DND-41 (cell line): ENCODE measurements at regions not wholly inside any gene's neighbourhood (a gene's known extent, or its start where the extent isn't known, plus 50 kb on each side); places are given as distances from the start of the nearest gene placed in this dataset.

Source experiments
- EZH2 ChIP-seq: IDR thresholded peaks from 3 replicates; pipeline ENCODE4 v1.6.1; 2012; ENCODE audit warnings: borderline replicate concordance, low read depth, mild to moderate bottlenecking, moderate library complexity, low read length, inconsistent platforms; ENCODE audit not compliant: severe bottlenecking
- TF ChIP-seq, protein P1 (sequence below): IDR thresholded peaks from 2 replicates; pipeline ENCODE4 v1.5.1; 2012; ENCODE audit warnings: borderline replicate concordance, low read length, moderate library complexity, mild to moderate bottlenecking; ENCODE audit not compliant: poor library complexity, severe bottlenecking; ENCODE audit errors: extremely low read depth

DNA sequence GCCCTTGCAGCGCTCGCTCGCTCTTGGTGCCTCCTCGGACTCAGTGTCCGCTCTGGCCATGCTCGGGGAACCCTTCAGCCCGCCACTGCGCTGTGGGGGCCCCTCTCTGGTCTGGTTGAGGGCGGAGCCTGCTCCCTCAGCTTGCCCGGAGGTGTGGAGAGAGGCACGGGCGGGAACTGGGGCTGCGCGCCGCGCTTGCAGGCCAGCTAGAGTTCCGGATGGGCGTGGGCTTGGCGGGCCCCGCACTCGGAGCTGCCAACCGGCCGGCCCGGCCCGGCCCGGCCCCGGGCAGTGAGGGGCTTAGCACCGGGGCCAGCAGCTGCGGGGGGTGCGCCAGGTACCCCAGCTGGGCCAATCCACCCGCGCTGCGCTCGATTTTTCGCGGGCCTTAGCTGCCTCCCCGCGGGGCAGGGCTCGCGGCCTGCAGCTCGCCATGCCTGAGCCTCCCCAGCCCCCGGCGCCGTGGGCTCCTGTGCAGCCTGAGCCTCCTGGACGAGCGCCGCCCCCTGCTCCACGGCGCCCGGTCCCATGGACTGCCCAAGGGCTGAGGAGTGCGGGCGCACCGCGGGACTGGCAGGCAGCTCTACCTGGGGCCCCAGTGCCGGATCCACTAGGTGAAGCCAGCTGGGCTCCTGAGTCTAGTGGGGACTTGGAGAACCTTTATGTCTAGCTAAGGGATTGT lies 217.0 kb upstream of the PKN2 start:
- TF ChIP-seq, protein P1, sequence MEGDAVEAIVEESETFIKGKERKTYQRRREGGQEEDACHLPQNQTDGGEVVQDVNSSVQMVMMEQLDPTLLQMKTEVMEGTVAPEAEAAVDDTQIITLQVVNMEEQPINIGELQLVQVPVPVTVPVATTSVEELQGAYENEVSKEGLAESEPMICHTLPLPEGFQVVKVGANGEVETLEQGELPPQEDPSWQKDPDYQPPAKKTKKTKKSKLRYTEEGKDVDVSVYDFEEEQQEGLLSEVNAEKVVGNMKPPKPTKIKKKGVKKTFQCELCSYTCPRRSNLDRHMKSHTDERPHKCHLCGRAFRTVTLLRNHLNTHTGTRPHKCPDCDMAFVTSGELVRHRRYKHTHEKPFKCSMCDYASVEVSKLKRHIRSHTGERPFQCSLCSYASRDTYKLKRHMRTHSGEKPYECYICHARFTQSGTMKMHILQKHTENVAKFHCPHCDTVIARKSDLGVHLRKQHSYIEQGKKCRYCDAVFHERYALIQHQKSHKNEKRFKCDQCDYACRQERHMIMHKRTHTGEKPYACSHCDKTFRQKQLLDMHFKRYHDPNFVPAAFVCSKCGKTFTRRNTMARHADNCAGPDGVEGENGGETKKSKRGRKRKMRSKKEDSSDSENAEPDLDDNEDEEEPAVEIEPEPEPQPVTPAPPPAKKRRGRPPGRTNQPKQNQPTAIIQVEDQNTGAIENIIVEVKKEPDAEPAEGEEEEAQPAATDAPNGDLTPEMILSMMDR: no peak
- no peak for TF ChIP-seq EZH2
